HCEC 1CT (cell line): ENCODE measurements at regions not wholly inside any gene's neighbourhood (a gene's known extent, or its start where the extent isn't known, plus 50 kb on each side); places are given as distances from the start of the nearest gene placed in this dataset.
A peak's percentile ranks its signal among the peaks of the same experiment; 100 is the strongest.

Experiments
- DNase-seq: peaks from one replicate; pipeline ENCODE4 v3.0.0-alpha.2; 2017

GRCh38 chr3:56889131-56889530, 87.4 kb upstream of the ARHGEF3 start:
- DNase-seq, result no peak

- DNase-seq, result no peak
Observed at GRCh38 chr3:56887402-56888025, 85.8 kb upstream of the ARHGEF3 start.

GRCh38 chr3:56886314-56886713, 84.6 kb upstream of the ARHGEF3 start:
- no peak for DNase-seq

GRCh38 chr3:56885879-56886278, 84.1 kb upstream of the ARHGEF3 start:
- DNase-seq, result no peak

- DNase-seq, result no peak
Observed at GRCh38 chr3:56885453-56885852, 83.7 kb upstream of the ARHGEF3 start.

- DNase-seq, result no peak
Observed at GRCh38 chr3:56884387-56884786, 82.6 kb upstream of the ARHGEF3 start.

- no peak for DNase-seq
Observed at GRCh38 chr3:56883828-56884227, 82.1 kb upstream of the ARHGEF3 start.

- DNase-seq, result no peak
Observed at GRCh38 chr3:56882896-56883295, 81.1 kb upstream of the ARHGEF3 start.

- DNase-seq, result no peak
Observed at GRCh38 chr3:56881841-56882240, 80.1 kb upstream of the ARHGEF3 start.

GRCh38 chr3:56880720-56881575, 79.2 kb upstream of the ARHGEF3 start:
- no peak for DNase-seq

GRCh38 chr3:56879436-56880215, 77.9 kb upstream of the ARHGEF3 start:
- DNase-seq, result peak; percentile 43

- DNase-seq, result no peak
Observed at GRCh38 chr3:56878074-56878473, 76.3 kb upstream of the ARHGEF3 start.

- no peak for DNase-seq
Observed at GRCh38 chr3:56876916-56877315, 75.2 kb upstream of the ARHGEF3 start.

- no peak for DNase-seq
Observed at GRCh38 chr3:56874269-56874668, 72.5 kb upstream of the ARHGEF3 start.

- DNase-seq, result peak; percentile 44
Observed at GRCh38 chr3:56870436-56870835, 68.7 kb upstream of the ARHGEF3 start.

- DNase-seq, result no peak
Observed at GRCh38 chr3:56869157-56869889, 67.6 kb upstream of the ARHGEF3 start.

GRCh38 chr3:56868706-56869105, 67.0 kb upstream of the ARHGEF3 start:
- DNase-seq, result no peak

GRCh38 chr3:56867671-56868070, 65.9 kb upstream of the ARHGEF3 start:
- no peak for DNase-seq

- DNase-seq, result no peak
Observed at GRCh38 chr3:56864918-56865524, 63.3 kb upstream of the ARHGEF3 start.

GRCh38 chr3:56864090-56864489, 62.3 kb upstream of the ARHGEF3 start:
- DNase-seq, result no peak

GRCh38 chr3:56862352-56863062, 60.8 kb upstream of the ARHGEF3 start:
- DNase-seq, result peak; percentile 66

- no peak for DNase-seq
Observed at GRCh38 chr3:56861511-56861910, 59.8 kb upstream of the ARHGEF3 start.
